Fibroblast of upper back skin (primary cell): ENCODE measurements at regions not wholly inside any gene's neighbourhood (a gene's known extent, or its start where the extent isn't known, plus 50 kb on each side); places are given as distances from the start of the nearest gene placed in this dataset.
A peak's percentile ranks its signal among the peaks of the same experiment; 100 is the strongest.

Experiments used
- DNase-seq: peaks from one replicate; pipeline ENCODE4 v3.0.0-alpha.2; 2013

GRCh38 chr9:84136119-84136868 lies 155.7 kb downstream of the RMI1 start:
- no peak for DNase-seq

GRCh38 chr9:84137968-84138367 lies 157.4 kb downstream of the RMI1 start:
- DNase-seq, result no peak

GRCh38 chr9:84138541-84138940 lies 157.9 kb downstream of the RMI1 start:
- DNase-seq, result no peak

- peak; percentile 38 for DNase-seq
These were observed 158.9 kb downstream of the RMI1 start for GRCh38 chr9:84139296-84140070.

GRCh38 chr9:84140535-84141101 lies 160.0 kb downstream of the RMI1 start:
- DNase-seq, result no peak

- DNase-seq, result no peak
These were observed 161.3 kb downstream of the RMI1 start for GRCh38 chr9:84141741-84142370.

- no peak for DNase-seq
These were observed 164.4 kb downstream of the RMI1 start for GRCh38 chr9:84145031-84145430.

GRCh38 chr9:84145780-84146179 lies 165.2 kb downstream of the RMI1 start:
- no peak for DNase-seq

GRCh38 chr9:84146893-84147710 lies 166.5 kb downstream of the RMI1 start:
- peak; percentile 9 for DNase-seq

- no peak for DNase-seq
These were observed 170.6 kb downstream of the RMI1 start for GRCh38 chr9:84151236-84151635.

GRCh38 chr9:84151640-84152039 lies 171.0 kb downstream of the RMI1 start:
- no peak for DNase-seq

- no peak for DNase-seq
These were observed 171.6 kb downstream of the RMI1 start for GRCh38 chr9:84152204-84152603.

GRCh38 chr9:84153885-84154284 lies 173.3 kb downstream of the RMI1 start:
- DNase-seq, result peak; percentile 53

GRCh38 chr9:84154320-84154719 lies 173.7 kb downstream of the RMI1 start:
- DNase-seq, result peak; percentile 63

- DNase-seq, result no peak
These were observed 177.4 kb downstream of the SLC28A3 start for GRCh38 chr9:84163052-84163650.

GRCh38 chr9:84166891-84167290 lies 173.7 kb downstream of the SLC28A3 start:
- DNase-seq, result no peak

GRCh38 chr9:84169240-84169639 lies 171.3 kb downstream of the SLC28A3 start:
- DNase-seq, result peak; percentile 58

- DNase-seq, result peak; percentile 98
These were observed 169.9 kb downstream of the SLC28A3 start for GRCh38 chr9:84170521-84171141.

- no peak for DNase-seq
These were observed 166.6 kb downstream of the SLC28A3 start for GRCh38 chr9:84173961-84174360.

- DNase-seq, result no peak
These were observed 166.1 kb downstream of the SLC28A3 start for GRCh38 chr9:84174486-84174885.

GRCh38 chr9:84177407-84177806 lies 163.2 kb downstream of the SLC28A3 start:
- DNase-seq, result no peak

GRCh38 chr9:84179531-84179930 lies 161.0 kb downstream of the SLC28A3 start:
- DNase-seq, result no peak
